GM21528 (cell line): ENCODE measurements at regions not wholly inside any gene's neighbourhood (a gene's known extent, or its start where the extent isn't known, plus 50 kb on each side); places are given as distances from the start of the nearest gene placed in this dataset.
"Not testable (repeated sequence)": the region's sequence is repeated elsewhere in the genome, so short reads cannot be mapped to it uniquely, and the experiment has no call there.

ENCODE experiments used
- ATAC-seq: cut with Tn5 transposase; IDR thresholded peaks from one replicate; pipeline ENCODE4 v1.9.1; 2021; ENCODE audit warnings: mild to moderate bottlenecking, moderate library complexity; ENCODE audit not compliant: unreplicated experiment, low FRiP score

GRCh38 chr9:104269996-104270963 lies 176.2 kb downstream of the SMC2 start:
- no peak for ATAC-seq

- ATAC-seq: no peak
Observed at GRCh38 chr9:104276709-104277245, 182.7 kb downstream of the SMC2 start.

GRCh38 chr9:104278929-104279496 lies 184.9 kb downstream of the SMC2 start:
- ATAC-seq: no peak

GRCh38 chr9:104279535-104280177 lies 185.5 kb downstream of the SMC2 start:
- ATAC-seq: no peak

GRCh38 chr9:104280178-104280560 lies 186.1 kb downstream of the SMC2 start:
- no peak for ATAC-seq

GRCh38 chr9:104280711-104281110 lies 186.6 kb downstream of the SMC2 start:
- ATAC-seq: no peak

GRCh38 chr9:104286187-104286586 lies 192.1 kb downstream of the SMC2 start:
- no peak for ATAC-seq

- ATAC-seq: no peak
Observed at GRCh38 chr9:104286799-104287198, 192.7 kb downstream of the SMC2 start.

GRCh38 chr9:104287253-104287878 lies 193.3 kb downstream of the SMC2 start:
- no peak for ATAC-seq

- ATAC-seq: no peak
Observed at GRCh38 chr9:104293877-104294276, 199.8 kb downstream of the SMC2 start.

- no peak for ATAC-seq
Observed at GRCh38 chr9:104300124-104300523, 203.9 kb upstream of the OR13F1 start.

GRCh38 chr9:104301755-104302154 lies 202.3 kb upstream of the OR13F1 start:
- no peak for ATAC-seq

- no peak for ATAC-seq
Observed at GRCh38 chr9:104302775-104303174, 201.3 kb upstream of the OR13F1 start.

- ATAC-seq: no peak
Observed at GRCh38 chr9:104304925-104305324, 199.1 kb upstream of the OR13F1 start.

- ATAC-seq: no peak
Observed at GRCh38 chr9:104313396-104314110, 190.5 kb upstream of the OR13F1 start.

GRCh38 chr9:104316201-104317009 lies 187.7 kb upstream of the OR13F1 start:
- ATAC-seq: not testable (repeated sequence)

GRCh38 chr9:104319198-104319597 lies 184.9 kb upstream of the OR13F1 start:
- ATAC-seq: no peak

GRCh38 chr9:104319685-104320084 lies 184.4 kb upstream of the OR13F1 start:
- no peak for ATAC-seq

- ATAC-seq: no peak
Observed at GRCh38 chr9:104322596-104322995, 181.5 kb upstream of the OR13F1 start.
